GM18867 (cell line): ENCODE measurements at regions not wholly inside any gene's neighbourhood (a gene's known extent, or its start where the extent isn't known, plus 50 kb on each side); places are given as distances from the start of the nearest gene placed in this dataset.

Experiments used
- ATAC-seq: cut with Tn5 transposase; IDR thresholded peaks from one replicate; pipeline ENCODE4 v1.9.1; 2021; ENCODE audit warnings: mild to moderate bottlenecking, moderate library complexity; ENCODE audit not compliant: unreplicated experiment

GRCh38 chr14:101705733-101706508 lies 55.6 kb upstream of the PPP2R5C start:
- no peak for ATAC-seq

- no peak for ATAC-seq
Observed at GRCh38 chr14:101706509-101707067, 54.9 kb upstream of the PPP2R5C start.

GRCh38 chr14:101707068-101707842 lies 54.3 kb upstream of the PPP2R5C start:
- no peak for ATAC-seq

- ATAC-seq, result no peak
Observed at GRCh38 chr14:101707863-101708620, 53.5 kb upstream of the PPP2R5C start.

- no peak for ATAC-seq
Observed at GRCh38 chr14:101708853-101709532, 52.5 kb upstream of the PPP2R5C start.

- ATAC-seq, result no peak
Observed at GRCh38 chr14:101709533-101709881, 52.0 kb upstream of the PPP2R5C start.

GRCh38 chr14:101709962-101710931 lies 51.3 kb upstream of the PPP2R5C start:
- ATAC-seq, result no peak

- ATAC-seq, result no peak
Observed at GRCh38 chr14:101711041-101711856, 50.3 kb upstream of the PPP2R5C start.
